VCaP (cell line): ENCODE measurements at regions not wholly inside any gene's neighbourhood (a gene's known extent, or its start where the extent isn't known, plus 50 kb on each side); places are given as distances from the start of the nearest gene placed in this dataset.

Source experiments
- H3K27ac ChIP-seq: fragments of 450-650 bp; 2 replicates; pipeline ENCODE4 v1.5.1; 2017
- CTCF ChIP-seq: fragments of 450-650 bp; conservative IDR thresholded peaks from 2 replicates; pipeline ENCODE4 v1.5.1; 2017; ENCODE audit warnings: mild to moderate bottlenecking, moderate library complexity

- no peak for TF ChIP-seq CTCF
- no peak overlapping the region for H3K27ac ChIP-seq
Measured at GRCh38 chr10:52836816-52837215, 64.2 kb upstream of the MBL2 start.
